Parathyroid adenoma (tissue), 2 donors: ENCODE measurements at regions not wholly inside any gene's neighbourhood (a gene's known extent, or its start where the extent isn't known, plus 50 kb on each side); places are given as distances from the start of the nearest gene placed in this dataset.

Source experiments
- H2AFZ ChIP-seq: fragments of 300-600 bp; sonication (generic); one replicate; pipeline ENCODE4 v1.7.0; 2017; ENCODE audit warnings: antibody characterized with exemption, mild to moderate bottlenecking
- H3K27ac ChIP-seq: fragments of 300-600 bp; sonication (generic); one replicate; pipeline ENCODE4 v1.7.0; 2017
- H3K27me3 ChIP-seq: fragments of 300-600 bp; sonication (generic); one replicate; pipeline ENCODE4 v1.7.0; 2017; ENCODE audit warnings: low read length; ENCODE audit not compliant: control insufficient read depth, insufficient read depth
- H3K36me3 ChIP-seq: fragments of 300-600 bp; sonication (generic); one replicate; pipeline ENCODE4 v1.7.0; 2017; ENCODE audit warnings: low read length; ENCODE audit not compliant: control insufficient read depth, insufficient read depth
- H3K4me1 ChIP-seq: fragments of 300-600 bp; sonication (generic); one replicate; pipeline ENCODE4 v1.7.0; 2017; ENCODE audit warnings: control low read depth
- H3K4me2 ChIP-seq: fragments of 300-600 bp; sonication (generic); one replicate; pipeline ENCODE4 v1.7.0; 2017; ENCODE audit warnings: low read length
- H3K4me3 ChIP-seq: fragments of 300-600 bp; sonication (generic); one replicate; pipeline ENCODE4 v1.7.0; 2017; ENCODE audit warnings: low read depth, low read length
- H3K79me2 ChIP-seq: fragments of 300-600 bp; sonication (generic); one replicate; pipeline ENCODE4 v1.7.0; 2017; ENCODE audit warnings: control low read depth
- H3K9ac ChIP-seq: fragments of 300-600 bp; sonication (generic); one replicate; pipeline ENCODE4 v1.7.0; 2017; ENCODE audit warnings: mild to moderate bottlenecking
- H3K9me3 ChIP-seq: fragments of 300-600 bp; sonication (generic); one replicate; pipeline ENCODE4 v1.7.0; 2017; ENCODE audit warnings: low read length; ENCODE audit not compliant: control insufficient read depth
- TF ChIP-seq, protein P1 (sequence below): fragments of 300-600 bp; sonication (generic); IDR thresholded peaks from one replicate; pipeline ENCODE4 v1.7.0; 2017; ENCODE audit warnings: antibody characterized with exemption, mild to moderate bottlenecking
- donor health status: primary hyperparathyroidism.

DNA sequence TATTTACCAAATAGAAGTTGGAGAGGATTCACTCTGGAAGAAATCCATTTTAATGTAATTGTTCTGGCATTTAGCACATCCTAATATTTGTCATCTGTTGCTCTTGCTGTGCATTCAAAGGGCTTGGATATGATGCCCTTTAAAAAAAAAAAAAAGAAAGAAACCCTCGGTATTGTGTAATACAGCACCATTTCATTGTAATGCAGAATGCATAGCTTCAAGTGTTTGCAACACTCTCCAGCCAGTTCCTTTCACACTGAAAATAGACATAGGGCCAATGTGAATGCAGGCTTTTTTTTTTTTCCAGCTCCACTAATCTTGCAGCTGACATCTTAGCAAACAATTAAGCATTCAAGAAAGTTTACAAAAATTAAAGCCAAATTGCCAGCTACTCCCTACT, 197.4 kb upstream of the POU3F2 start:
- H3K9me3 ChIP-seq, result no peaks in the 10 kb centered on the region
- no peaks in the 10 kb centered on the region for H3K36me3 ChIP-seq
- TF ChIP-seq, protein P1, sequence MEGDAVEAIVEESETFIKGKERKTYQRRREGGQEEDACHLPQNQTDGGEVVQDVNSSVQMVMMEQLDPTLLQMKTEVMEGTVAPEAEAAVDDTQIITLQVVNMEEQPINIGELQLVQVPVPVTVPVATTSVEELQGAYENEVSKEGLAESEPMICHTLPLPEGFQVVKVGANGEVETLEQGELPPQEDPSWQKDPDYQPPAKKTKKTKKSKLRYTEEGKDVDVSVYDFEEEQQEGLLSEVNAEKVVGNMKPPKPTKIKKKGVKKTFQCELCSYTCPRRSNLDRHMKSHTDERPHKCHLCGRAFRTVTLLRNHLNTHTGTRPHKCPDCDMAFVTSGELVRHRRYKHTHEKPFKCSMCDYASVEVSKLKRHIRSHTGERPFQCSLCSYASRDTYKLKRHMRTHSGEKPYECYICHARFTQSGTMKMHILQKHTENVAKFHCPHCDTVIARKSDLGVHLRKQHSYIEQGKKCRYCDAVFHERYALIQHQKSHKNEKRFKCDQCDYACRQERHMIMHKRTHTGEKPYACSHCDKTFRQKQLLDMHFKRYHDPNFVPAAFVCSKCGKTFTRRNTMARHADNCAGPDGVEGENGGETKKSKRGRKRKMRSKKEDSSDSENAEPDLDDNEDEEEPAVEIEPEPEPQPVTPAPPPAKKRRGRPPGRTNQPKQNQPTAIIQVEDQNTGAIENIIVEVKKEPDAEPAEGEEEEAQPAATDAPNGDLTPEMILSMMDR, result no peak
- no peaks in the 10 kb centered on the region for H3K79me2 ChIP-seq
- no peak overlapping the region for H3K9ac ChIP-seq
- H3K4me1 ChIP-seq, result no peaks in the 10 kb centered on the region
- H2AFZ ChIP-seq, result no peak overlapping the region
- no peak overlapping the region for H3K4me3 ChIP-seq
- no peak overlapping the region for H3K4me2 ChIP-seq
- H3K27ac ChIP-seq, result no peak overlapping the region
- H3K27me3 ChIP-seq, result no peaks in the 10 kb centered on the region

DNA sequence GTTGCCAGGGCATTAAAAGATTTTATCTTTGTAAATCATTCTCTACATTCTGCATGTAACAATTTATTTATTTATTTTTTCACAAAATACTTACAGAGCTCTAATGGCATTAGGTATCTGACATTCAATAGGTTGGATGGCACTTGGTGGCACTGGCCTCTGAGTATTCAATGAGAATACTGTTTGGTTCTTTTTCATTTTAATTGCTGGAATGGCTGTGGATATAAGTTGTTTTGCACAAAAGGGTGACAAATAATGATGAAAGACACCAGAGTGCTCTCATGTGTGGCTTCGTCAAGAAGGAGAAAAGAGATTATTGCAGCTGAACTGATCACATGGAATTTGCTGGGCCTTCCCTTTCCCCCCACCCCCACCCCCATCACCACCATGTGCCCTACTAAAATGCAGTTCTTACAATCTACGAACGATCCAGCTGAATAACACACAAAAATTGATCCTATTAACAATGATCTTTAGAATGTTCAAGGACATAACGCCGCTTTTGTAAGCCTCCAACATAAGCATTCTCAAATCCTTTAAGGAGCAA, 195.2 kb upstream of the POU3F2 start:
- Histone ChIP-seq H3K9ac (no peak overlapping the region), H3K4me3 (no peak overlapping the region), H2AFZ (no peak overlapping the region), H3K27me3 (no peaks in the 10 kb centered on the region), H3K79me2 (no peaks in the 10 kb centered on the region), H3K9me3 (no peaks in the 10 kb centered on the region), H3K4me2 (no peak overlapping the region), H3K36me3 (no peaks in the 10 kb centered on the region), H3K27ac (no peak overlapping the region), H3K4me1 (no peaks in the 10 kb centered on the region)
- TF ChIP-seq, protein P1, result no peak

DNA sequence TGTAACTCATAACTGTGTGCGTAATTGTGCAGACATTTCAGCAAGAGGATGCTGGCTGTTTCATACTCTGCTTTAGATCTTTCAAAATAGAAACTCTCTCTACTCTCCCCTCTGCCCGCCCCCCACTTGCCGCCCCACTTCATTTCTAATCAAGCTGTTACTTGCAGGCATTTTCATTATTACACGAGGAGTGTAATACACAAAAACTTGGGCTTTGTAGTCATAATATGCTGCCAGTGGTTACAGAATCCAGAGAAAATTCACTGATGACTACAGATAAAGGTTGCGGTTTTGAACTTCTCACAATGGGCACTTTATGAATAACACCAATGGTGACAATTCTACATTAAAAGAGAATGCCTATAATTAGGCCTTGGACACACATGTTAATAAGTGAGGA, 194.0 kb upstream of the POU3F2 start:
- no peaks in the 10 kb centered on the region for H3K4me1 ChIP-seq

DNA sequence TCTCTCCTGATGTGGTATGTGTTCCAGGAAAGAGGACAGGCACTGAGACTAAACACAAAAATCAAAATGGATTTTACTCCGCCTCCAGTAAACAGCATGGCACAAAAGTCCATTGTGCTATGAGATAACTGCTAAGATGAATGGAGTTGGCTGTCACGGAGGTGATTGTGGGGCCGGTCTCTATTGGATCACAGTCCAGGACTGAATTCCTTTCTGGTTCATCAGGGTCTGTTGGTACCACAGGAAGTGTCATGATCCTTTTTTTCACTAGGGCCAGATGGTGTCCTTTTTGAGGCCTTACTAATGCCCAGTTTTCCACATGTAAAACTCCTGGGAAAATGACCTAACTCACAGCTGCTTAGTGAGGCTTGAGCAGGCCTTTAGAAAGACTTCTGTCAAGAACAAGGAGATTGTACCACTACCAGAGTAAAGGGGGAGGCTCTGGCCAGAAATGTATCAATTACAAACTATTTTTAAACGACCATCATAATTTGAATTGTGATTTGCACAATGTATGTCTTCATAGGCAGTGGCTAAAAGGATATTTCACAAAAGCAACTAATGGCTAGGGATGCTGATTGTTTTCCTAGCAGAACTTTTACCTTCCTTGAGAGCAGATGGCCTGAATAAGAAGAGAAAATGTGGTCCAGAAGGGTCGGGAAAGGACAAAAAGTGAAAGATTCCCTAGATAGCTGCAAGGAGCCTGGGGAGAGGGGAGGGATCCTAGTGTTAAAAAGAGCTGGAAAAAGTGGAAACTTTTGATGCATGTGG, 192.2 kb upstream of the POU3F2 start:
- Histone ChIP-seq H3K79me2 (no peaks in the 10 kb centered on the region), H3K9me3 (no peaks in the 10 kb centered on the region), H3K36me3 (no peaks in the 10 kb centered on the region), H2AFZ (no peak overlapping the region), H3K4me1 (no peaks in the 10 kb centered on the region), H3K27ac (no peak overlapping the region), H3K27me3 (no peaks in the 10 kb centered on the region), H3K4me2 (no peak overlapping the region), H3K4me3 (no peak overlapping the region), H3K9ac (no peak overlapping the region)
- TF ChIP-seq, protein P1, result no peak

More for the DNA sequence above, 194.0 kb upstream of the POU3F2 start:
- Histone ChIP-seq H3K4me2 (no peak overlapping the region), H3K36me3 (no peaks in the 10 kb centered on the region), H3K9ac (no peak overlapping the region), H3K79me2 (no peaks in the 10 kb centered on the region), H3K27ac (no peak overlapping the region), H2AFZ (no peak overlapping the region), H3K9me3 (no peaks in the 10 kb centered on the region), H3K4me3 (no peak overlapping the region), H3K27me3 (no peaks in the 10 kb centered on the region)
- TF ChIP-seq, protein P1, result no peak

DNA sequence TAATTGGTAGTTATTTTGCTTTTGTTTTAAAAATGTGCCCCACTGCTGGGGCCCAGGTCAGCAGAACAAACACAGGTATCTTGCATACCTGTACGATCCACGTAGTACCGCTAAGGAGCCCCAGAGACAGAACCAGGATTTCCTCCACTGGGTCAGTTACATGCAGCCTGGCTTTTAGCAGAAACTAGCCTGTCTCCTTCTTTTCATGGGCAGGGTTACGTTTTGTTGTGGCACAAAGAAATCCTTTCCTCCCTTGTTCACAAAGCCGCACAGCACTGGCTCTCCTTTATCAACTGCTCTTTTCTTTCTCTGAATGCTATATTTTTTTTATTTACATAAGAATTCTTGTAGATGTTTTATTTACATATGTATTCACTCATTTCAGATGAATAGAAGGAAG, 190.3 kb upstream of the POU3F2 start:
- H3K36me3 ChIP-seq, result no peaks in the 10 kb centered on the region
- no peak overlapping the region for H3K27ac ChIP-seq
- H3K4me3 ChIP-seq, result no peak overlapping the region
- no peak overlapping the region for H2AFZ ChIP-seq
- H3K27me3 ChIP-seq, result no peaks in the 10 kb centered on the region
- no peak overlapping the region for H3K9ac ChIP-seq
- TF ChIP-seq, protein P1, result no peak
- no peaks in the 10 kb centered on the region for H3K79me2 ChIP-seq
- no peaks in the 10 kb centered on the region for H3K9me3 ChIP-seq
- H3K4me2 ChIP-seq, result no peak overlapping the region
- no peaks in the 10 kb centered on the region for H3K4me1 ChIP-seq
